MCF 10A (cell line): ENCODE measurements at regions not wholly inside any gene's neighbourhood (a gene's known extent, or its start where the extent isn't known, plus 50 kb on each side); places are given as distances from the start of the nearest gene placed in this dataset.
A peak's percentile ranks its signal among the peaks of the same experiment; 100 is the strongest.

Source experiments
- BruUV-seq: library from RNA; stranded (reverse); fragments of 400-500 nt; replicated peaks from 2 replicates; lab custom pipeline; 2021; lab: Mats Ljungman, UMichigan
- CTCF ChIA-PET: fragments of 300-600 bp; sonication (Branson Sonifier 250); formaldehyde crosslinking; extraction: SDS; loops from one replicate; lab custom pipeline; 2021; ENCODE audit warnings: antibody characterized with exemption, inconsistent platforms; lab: Yijun Ruan, JAX
- POLR2A ChIA-PET: fragments of 300-600, 350-650 bp; sonication (Branson Sonifier 250); formaldehyde crosslinking; extraction: SDS; loops from one replicate; lab custom pipeline; 2020; ENCODE audit warnings: antibody characterized with exemption, inconsistent platforms; lab: Yijun Ruan, JAX
- DNase-seq: peaks from one replicate; pipeline ENCODE4 v3.0.0-alpha.2; 2018; ENCODE audit not compliant: unreplicated experiment
- H3K27ac Mint-ChIP-seq: one replicate; pipeline ENCODE4 v1.8.0; 2022; ENCODE audit warnings: mild to moderate bottlenecking, low read depth, mixed read lengths; ENCODE audit not compliant: unreplicated experiment
- H3K27me3 Mint-ChIP-seq: one replicate; pipeline ENCODE4 v1.8.0; 2022; ENCODE audit warnings: mixed read lengths; ENCODE audit not compliant: insufficient read depth, unreplicated experiment
- H3K36me3 Mint-ChIP-seq: one replicate; pipeline ENCODE4 v1.8.0; 2022; ENCODE audit warnings: mild to moderate bottlenecking, moderate library complexity, mixed read lengths; ENCODE audit not compliant: insufficient read depth, unreplicated experiment
- H3K4me1 Mint-ChIP-seq: one replicate; pipeline ENCODE4 v1.8.0; 2022; ENCODE audit warnings: mixed read lengths; ENCODE audit not compliant: insufficient read depth, unreplicated experiment
- H3K4me3 Mint-ChIP-seq: one replicate; pipeline ENCODE4 v1.8.0; 2022; ENCODE audit warnings: mild to moderate bottlenecking, moderate library complexity, mixed read lengths; ENCODE audit not compliant: unreplicated experiment
- H3K9me3 Mint-ChIP-seq: one replicate; pipeline ENCODE4 v1.8.0; 2022; ENCODE audit warnings: mixed read lengths; ENCODE audit not compliant: unreplicated experiment
- intact Hi-C: fragments of 100-400 bp; cut with micrococcal nuclease; formaldehyde crosslinking; loops from 2 replicates; pipeline ENCODE4 v1.14.1; 2022
- TF ChIP-seq, protein P1 (sequence below): fragments of 200-600 bp; IDR thresholded peaks from one replicate; pipeline ENCODE4 v1.8.0; 2022; ENCODE audit warnings: antibody characterized with exemption, mild to moderate bottlenecking; ENCODE audit not compliant: unreplicated experiment

DNA sequence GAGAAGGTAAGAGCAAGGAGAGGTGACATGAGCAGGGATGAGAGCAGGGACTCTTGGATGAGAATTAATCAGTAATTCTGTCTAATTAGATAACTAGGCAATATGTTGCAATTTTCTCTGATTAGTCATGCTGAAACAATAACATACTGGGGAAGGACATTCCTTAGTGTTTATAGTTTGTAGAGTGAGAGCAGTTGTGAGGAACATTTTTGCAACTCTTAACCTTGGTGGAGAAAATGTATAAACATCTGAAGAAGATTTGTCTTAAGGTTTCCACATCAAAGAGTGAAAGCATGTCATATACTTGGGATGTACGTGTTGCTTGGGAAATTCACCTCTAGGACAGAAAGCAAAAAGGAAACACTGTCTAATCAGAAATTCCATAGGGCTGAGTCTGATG, 955.4 kb upstream of the FANCL start:
- Mint-ChIP-seq H3K27ac (peak overlapping the region; percentile 21), H3K4me1 (peaks cover 10% of the 10 kb centered on the region), H3K4me3 (no peak overlapping the region), H3K36me3 (no peaks in the 10 kb centered on the region), H3K27me3 (no peaks in the 10 kb centered on the region), H3K9me3 (no peaks in the 10 kb centered on the region)
- intact Hi-C loops = no loop called here
- DNase-seq = peak; percentile 64
- CTCF ChIA-PET = no interaction called here
- POLR2A ChIA-PET = interaction anchor here (1.1 to 1.2 kb wide), 2 partner anchors 9 to 459 kb away, joined by 3 to 4 read pairs; no protein-coding TSS in a partner anchor
- TF ChIP-seq, protein P1, sequence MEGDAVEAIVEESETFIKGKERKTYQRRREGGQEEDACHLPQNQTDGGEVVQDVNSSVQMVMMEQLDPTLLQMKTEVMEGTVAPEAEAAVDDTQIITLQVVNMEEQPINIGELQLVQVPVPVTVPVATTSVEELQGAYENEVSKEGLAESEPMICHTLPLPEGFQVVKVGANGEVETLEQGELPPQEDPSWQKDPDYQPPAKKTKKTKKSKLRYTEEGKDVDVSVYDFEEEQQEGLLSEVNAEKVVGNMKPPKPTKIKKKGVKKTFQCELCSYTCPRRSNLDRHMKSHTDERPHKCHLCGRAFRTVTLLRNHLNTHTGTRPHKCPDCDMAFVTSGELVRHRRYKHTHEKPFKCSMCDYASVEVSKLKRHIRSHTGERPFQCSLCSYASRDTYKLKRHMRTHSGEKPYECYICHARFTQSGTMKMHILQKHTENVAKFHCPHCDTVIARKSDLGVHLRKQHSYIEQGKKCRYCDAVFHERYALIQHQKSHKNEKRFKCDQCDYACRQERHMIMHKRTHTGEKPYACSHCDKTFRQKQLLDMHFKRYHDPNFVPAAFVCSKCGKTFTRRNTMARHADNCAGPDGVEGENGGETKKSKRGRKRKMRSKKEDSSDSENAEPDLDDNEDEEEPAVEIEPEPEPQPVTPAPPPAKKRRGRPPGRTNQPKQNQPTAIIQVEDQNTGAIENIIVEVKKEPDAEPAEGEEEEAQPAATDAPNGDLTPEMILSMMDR = no peak
- no TSS peak for BruUV-seq

DNA sequence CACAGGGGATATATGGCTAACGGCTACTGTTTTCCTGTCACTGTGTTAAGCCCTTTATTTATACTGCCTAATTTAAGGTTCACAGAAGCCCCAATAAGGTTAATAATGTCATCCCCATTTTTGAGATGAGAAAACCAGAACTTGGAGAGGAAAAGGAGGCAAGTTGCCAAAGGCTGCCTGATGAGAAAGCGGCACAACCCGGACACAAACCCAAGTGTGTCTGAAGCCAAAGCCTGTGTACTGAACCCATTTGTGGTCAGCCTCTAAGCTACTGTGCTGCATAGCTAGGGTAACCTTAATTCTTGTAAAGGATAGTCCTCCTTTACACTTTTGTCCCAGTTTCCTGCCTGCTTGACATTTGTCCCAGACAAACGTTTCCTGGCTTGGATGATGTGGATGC, 954.7 kb upstream of the FANCL start:
- Mint-ChIP-seq H3K4me3 (no peak overlapping the region), H3K27me3 (no peaks in the 10 kb centered on the region), H3K27ac (peak overlapping the region; percentile 21), H3K4me1 (peaks cover 10% of the 10 kb centered on the region), H3K9me3 (no peaks in the 10 kb centered on the region), H3K36me3 (no peaks in the 10 kb centered on the region)
- ChIA-PET CTCF (no interaction called here), POLR2A (interaction anchor here (0.5 to 1.2 kb wide), 3 partner anchors 8 to 460 kb away, joined by 3 to 4 read pairs (median 3); no protein-coding TSS in a partner anchor)
- DNase-seq = peak; percentile 8
- intact Hi-C loops = no loop called here
- TF ChIP-seq, protein P1 = no peak
- BruUV-seq = no TSS peak

DNA sequence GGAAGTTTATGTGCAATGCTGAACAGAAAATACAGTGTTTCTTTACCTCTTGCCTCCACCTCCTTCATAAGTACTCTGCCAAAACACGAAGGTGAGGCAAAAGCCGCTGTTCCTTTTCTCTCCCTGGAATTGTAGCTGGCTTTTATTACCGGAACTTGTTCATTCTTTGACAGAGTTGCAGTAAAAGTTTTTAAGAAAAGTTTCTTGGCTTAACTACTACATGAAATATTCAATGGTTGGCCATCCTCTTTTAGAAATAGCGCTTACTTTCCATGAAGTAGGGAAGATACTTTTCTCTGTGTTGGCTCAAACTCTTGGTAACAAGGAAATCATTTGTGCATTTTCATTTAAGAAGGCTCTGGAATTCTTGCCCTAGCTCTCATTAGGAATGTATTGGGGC, 950.7 kb upstream of the FANCL start:
- Mint-ChIP-seq H3K4me1 (peaks cover 6% of the 10 kb centered on the region), H3K4me3 (no peak overlapping the region), H3K36me3 (no peaks in the 10 kb centered on the region), H3K27ac (no peak overlapping the region), H3K9me3 (no peaks in the 10 kb centered on the region), H3K27me3 (no peaks in the 10 kb centered on the region)
- DNase-seq = no peak
- BruUV-seq = no TSS peak
- CTCF ChIA-PET = no interaction called here
- POLR2A ChIA-PET = no interaction called here
- TF ChIP-seq, protein P1 = no peak
- intact Hi-C loops = no loop called here

DNA sequence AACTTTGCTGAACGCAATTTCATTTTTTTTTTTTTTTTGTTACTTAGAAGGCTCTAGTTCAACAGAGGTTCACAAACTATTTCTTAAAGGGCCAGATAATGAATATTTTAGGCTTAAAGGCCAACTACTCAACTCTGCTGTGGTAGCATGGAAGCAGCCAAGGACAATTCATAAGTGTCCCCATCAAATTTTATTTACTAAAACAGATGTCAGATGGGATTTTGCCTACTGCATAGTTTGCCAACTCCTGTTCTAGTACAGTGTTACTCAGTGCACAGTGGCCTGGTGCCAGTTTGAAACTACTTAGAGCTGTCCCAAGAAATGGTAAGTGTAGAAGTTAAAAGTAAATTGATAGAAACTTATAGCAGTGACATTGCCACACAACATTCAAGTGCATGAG, 949.4 kb upstream of the FANCL start:
- Mint-ChIP-seq H3K4me1 (no peaks in the 10 kb centered on the region), H3K36me3 (no peaks in the 10 kb centered on the region), H3K27ac (no peak overlapping the region), H3K9me3 (no peaks in the 10 kb centered on the region), H3K4me3 (no peak overlapping the region), H3K27me3 (no peaks in the 10 kb centered on the region)
- DNase-seq = no peak
- TF ChIP-seq, protein P1 = no peak
- ChIA-PET POLR2A (no interaction called here), CTCF (no interaction called here)
- intact Hi-C loops = no loop called here
- no TSS peak for BruUV-seq
